HEK293T (cell line): ENCODE measurements at regions not wholly inside any gene's neighbourhood (a gene's known extent, or its start where the extent isn't known, plus 50 kb on each side); places are given as distances from the start of the nearest gene placed in this dataset.
"Not testable (repeated sequence)": the region's sequence is repeated elsewhere in the genome, so short reads cannot be mapped to it uniquely, and the experiment has no call there.

Experiments
- CTCF ChIA-PET: fragments of 350-600 bp; formaldehyde crosslinking; extraction: SDS; loops from one replicate; lab custom pipeline; 2021; ENCODE audit warnings: antibody characterized with exemption, inconsistent platforms; lab: Yijun Ruan, JAX
- POLR2A ChIA-PET: fragments of 350-600 bp; formaldehyde crosslinking; extraction: SDS; loops from one replicate; lab custom pipeline; 2020; ENCODE audit warnings: antibody characterized with exemption, inconsistent platforms; lab: Yijun Ruan, JAX
- DNase-seq: peaks from one replicate; pipeline ENCODE4 v3.0.0; 2012; ENCODE audit warnings: mixed read lengths; ENCODE audit errors: extremely low spot score
- ARNT ChIP-seq: fragments of 450-650 bp; IDR thresholded peaks from 2 replicates; pipeline ENCODE4 v1.6.1; 2017; ENCODE audit warnings: mild to moderate bottlenecking
- BHLHE40 ChIP-seq: fragments of 450-650 bp; IDR thresholded peaks from 2 replicates; pipeline ENCODE4 v1.6.1; 2016; ENCODE audit warnings: mild to moderate bottlenecking, moderate library complexity, borderline replicate concordance
- CTBP1 ChIP-seq: fragments of 450-650 bp; IDR thresholded peaks from 2 replicates; pipeline ENCODE4 v1.6.1; 2016; ENCODE audit warnings: borderline replicate concordance
- ELF4 ChIP-seq: fragments of 450-650 bp; IDR thresholded peaks from 2 replicates; pipeline ENCODE4 v1.6.1; 2017; ENCODE audit warnings: antibody characterized with exemption
- FOXA1 ChIP-seq: fragments of 450-650 bp; IDR thresholded peaks from 2 replicates; pipeline ENCODE4 v1.6.1; 2016; ENCODE audit warnings: mild to moderate bottlenecking
- FOXK2 ChIP-seq: fragments of 450-650 bp; IDR thresholded peaks from 2 replicates; pipeline ENCODE4 v1.6.1; 2016; ENCODE audit warnings: mild to moderate bottlenecking
- FOXM1 ChIP-seq: fragments of 450-650 bp; IDR thresholded peaks from 2 replicates; pipeline ENCODE4 v1.6.1; 2017; ENCODE audit warnings: mild to moderate bottlenecking, borderline replicate concordance
- HDGF ChIP-seq: fragments of 450-650 bp; IDR thresholded peaks from 2 replicates; pipeline ENCODE4 v1.6.1; 2017; ENCODE audit warnings: antibody characterized with exemption, borderline replicate concordance
- L3MBTL2 ChIP-seq: fragments of 450-650 bp; conservative IDR thresholded peaks from 2 replicates; pipeline ENCODE4 v1.6.1; 2016; ENCODE audit warnings: mild to moderate bottlenecking
- LEF1 ChIP-seq: fragments of 450-650 bp; IDR thresholded peaks from 2 replicates; pipeline ENCODE4 v1.6.1; 2017; ENCODE audit warnings: mild to moderate bottlenecking, borderline replicate concordance
- NFRKB ChIP-seq: fragments of 450-650 bp; IDR thresholded peaks from 2 replicates; pipeline ENCODE4 v1.6.1; 2016; ENCODE audit warnings: mild to moderate bottlenecking, moderate library complexity
- SP1 ChIP-seq: fragments of 450-650 bp; IDR thresholded peaks from 2 replicates; pipeline ENCODE4 v1.6.1; 2017
- SUZ12 ChIP-seq: fragments of 450-650 bp; IDR thresholded peaks from 2 replicates; pipeline ENCODE4 v1.6.1; 2016; ENCODE audit warnings: mild to moderate bottlenecking
- TARDBP ChIP-seq: fragments of 450-650 bp; IDR thresholded peaks from 2 replicates; pipeline ENCODE4 v1.6.1; 2016
- ZNF384 ChIP-seq: fragments of 450-650 bp; IDR thresholded peaks from 2 replicates; pipeline ENCODE4 v1.6.1; 2016
- TF ChIP-seq, protein P1 (sequence below): fragments of 450-650 bp; IDR thresholded peaks from 2 replicates; pipeline ENCODE4 v1.6.1; 2016

DNA sequence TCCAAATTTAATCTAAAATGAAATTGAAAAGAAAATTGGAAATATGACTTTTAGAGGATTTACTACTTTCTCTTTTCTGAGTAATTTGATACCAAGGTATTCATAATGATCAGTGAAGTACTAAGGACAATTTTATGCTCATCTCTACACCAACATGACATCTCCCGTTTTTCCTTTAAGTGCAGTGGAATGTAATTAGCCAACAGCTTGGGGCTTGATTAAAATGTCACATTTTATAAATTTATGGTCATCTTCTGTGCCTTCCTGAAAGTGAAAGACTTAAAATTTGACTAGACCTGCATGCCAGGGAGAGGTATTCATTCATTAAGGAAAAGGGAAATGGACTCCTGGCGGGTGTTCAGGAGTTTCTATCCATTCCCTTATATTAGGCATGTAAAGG, 228.2 kb upstream of the CNTN3 start:
- POLR2A ChIA-PET = no interaction called here
- CTCF ChIA-PET = no interaction called here
- TF ChIP-seq HDGF (no peak), NFRKB (no peak), FOXM1 (no peak), ZNF384 (no peak), FOXK2 (no peak), TARDBP (no peak), CTBP1 (no peak), L3MBTL2 (no peak)
- TF ChIP-seq, protein P1, sequence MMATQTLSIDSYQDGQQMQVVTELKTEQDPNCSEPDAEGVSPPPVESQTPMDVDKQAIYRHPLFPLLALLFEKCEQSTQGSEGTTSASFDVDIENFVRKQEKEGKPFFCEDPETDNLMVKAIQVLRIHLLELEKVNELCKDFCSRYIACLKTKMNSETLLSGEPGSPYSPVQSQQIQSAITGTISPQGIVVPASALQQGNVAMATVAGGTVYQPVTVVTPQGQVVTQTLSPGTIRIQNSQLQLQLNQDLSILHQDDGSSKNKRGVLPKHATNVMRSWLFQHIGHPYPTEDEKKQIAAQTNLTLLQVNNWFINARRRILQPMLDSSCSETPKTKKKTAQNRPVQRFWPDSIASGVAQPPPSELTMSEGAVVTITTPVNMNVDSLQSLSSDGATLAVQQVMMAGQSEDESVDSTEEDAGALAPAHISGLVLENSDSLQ = no peak
- DNase-seq = no peak

DNA sequence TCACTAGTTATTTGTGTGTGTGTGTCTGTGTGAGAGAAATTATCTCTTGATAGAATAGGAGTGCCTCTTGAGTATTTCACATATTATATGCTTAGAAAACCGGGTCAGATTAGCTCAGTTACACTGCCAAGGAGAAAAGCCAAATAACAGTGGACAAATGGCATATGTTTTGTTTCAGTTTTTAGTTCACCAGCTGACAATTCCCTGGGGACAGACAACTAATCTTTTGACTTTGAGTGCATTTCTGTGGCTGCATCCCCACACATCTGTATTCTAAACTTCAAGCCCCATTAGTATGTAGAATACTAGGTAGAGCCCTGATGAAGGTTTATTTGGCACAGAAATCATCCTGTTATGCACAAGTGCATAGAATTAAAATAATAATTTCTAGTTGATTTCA, 227.7 kb upstream of the CNTN3 start:
- CTCF ChIA-PET = no interaction called here
- POLR2A ChIA-PET = no interaction called here
- no peak for DNase-seq
- TF ChIP-seq FOXA1 (no peak), CTBP1 (no peak), FOXK2 (no peak), L3MBTL2 (no peak), ELF4 (no peak), SUZ12 (no peak), LEF1 (no peak), ZNF384 (no peak), NFRKB (no peak), FOXM1 (no peak), HDGF (no peak), TARDBP (no peak), BHLHE40 (no peak), SP1 (no peak)

DNA sequence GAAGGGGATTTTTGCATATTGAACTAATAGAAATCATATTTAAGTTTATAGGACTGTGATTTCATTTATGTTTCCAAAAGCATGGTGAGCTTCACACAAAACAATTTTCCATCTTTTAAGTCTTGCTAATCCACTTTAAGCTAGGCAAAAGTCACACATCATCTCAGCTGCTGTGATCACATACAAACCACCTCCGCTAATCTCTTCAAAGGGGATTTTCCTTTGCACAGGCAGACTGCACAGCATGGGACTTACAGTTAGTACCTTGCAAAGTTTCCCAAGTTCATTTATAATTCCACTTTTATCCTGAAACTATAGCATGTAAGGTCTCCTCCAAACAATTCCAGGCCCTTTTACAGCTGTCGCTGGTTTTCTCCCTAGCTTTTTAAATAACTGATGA, 225.1 kb upstream of the CNTN3 start:
- no peak for TF ChIP-seq FOXM1
- no peak for TF ChIP-seq SP1
- no peak for TF ChIP-seq ARNT
- TF ChIP-seq CTBP1 = no peak
- TF ChIP-seq SUZ12 = no peak
- no peak for TF ChIP-seq ZNF384
- TF ChIP-seq NFRKB = no peak
- TF ChIP-seq L3MBTL2 = no peak
- TF ChIP-seq BHLHE40 = no peak
- TF ChIP-seq, protein P1 = no peak
- POLR2A ChIA-PET = no interaction called here
- no peak for DNase-seq
- CTCF ChIA-PET = no interaction called here

DNA sequence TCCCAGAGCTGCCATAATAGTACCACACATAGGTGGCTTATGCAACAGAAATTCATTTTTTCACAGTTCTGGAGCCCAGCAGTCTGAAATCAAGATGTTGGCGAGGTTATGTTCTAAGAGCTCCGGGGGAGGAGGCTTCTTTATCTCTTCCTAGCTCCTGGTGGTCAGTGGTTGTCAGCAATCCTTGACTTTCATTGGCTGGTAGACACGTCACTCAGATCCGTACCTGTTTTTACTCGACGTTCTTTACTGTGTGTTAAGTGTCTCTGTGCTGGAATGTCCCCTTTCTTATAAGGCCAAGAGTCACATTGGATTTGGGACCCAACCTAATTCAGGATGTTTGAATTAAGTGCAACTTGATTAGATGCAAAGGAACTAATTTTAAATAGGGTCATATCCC, 218.5 kb upstream of the CNTN3 start:
- no peak for TF ChIP-seq SUZ12
- TF ChIP-seq, protein P1 = peak; percentile 87
- no peak for DNase-seq
- ChIA-PET CTCF (no interaction called here), POLR2A (no interaction called here)

DNA sequence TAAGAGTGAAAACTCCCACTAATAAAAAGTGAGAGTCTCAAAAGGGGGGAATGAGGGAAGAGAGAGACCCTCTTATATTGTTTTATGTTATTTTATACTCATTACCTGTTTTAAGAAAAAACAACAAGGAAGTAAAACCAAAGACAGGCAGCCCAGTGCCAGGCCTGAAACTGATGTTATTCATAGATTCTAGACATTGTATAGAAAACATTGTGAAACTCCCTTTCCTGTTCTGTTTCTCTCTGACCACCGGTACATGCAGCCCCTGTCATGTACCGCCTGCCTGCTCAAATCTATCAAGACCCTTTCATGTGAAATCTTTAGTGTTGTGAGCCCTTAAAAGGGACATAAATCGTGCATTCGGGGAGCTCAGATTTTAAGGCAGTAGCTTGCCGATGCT, 216.4 kb upstream of the CNTN3 start:
- POLR2A ChIA-PET, CTCF ChIA-PET, DNase-seq: not testable (repeated sequence)

DNA sequence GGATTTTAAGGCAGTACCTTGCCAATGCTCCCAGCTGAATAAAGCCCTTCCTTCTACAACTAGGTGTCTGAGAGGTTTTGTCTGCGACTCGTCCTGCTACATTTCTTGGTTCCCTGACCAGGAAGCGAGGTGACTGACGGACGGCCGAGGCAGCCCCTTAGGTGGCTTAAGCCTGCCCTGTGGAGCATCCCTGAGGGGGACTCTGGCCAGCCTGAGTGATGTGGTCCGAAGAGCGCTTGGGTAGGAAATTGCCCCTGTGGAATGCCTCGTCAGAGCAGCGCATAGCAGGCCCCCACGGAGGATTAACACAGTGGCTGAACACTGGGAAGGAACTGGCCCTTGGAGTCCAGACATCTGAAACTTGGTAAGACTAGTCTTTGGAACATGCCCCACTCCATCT, 210.9 kb upstream of the CNTN3 start:
- POLR2A ChIA-PET, CTCF ChIA-PET, DNase-seq: not testable (repeated sequence)

DNA sequence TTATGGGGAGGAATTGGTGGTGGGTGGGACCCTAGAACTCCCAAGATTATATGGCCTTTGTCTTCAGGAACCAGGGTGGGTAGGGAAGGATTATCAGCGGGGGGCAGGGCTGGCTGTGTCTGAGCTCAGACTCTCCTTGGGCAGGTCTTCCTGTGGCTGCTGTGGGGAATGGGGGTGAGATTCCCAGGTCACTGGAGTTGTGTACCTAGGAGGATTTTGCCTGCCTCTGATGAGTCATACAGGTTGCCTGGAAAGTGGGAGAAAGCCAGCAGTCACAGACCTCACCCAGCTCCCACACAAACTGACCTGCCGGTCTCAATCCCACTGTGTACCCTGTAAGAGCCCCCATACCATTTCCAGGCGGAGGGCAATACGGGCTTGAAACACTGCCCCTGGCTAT, 209.9 kb upstream of the CNTN3 start:
- ChIA-PET CTCF (no interaction called here), POLR2A (no interaction called here)
- no peak for DNase-seq
- no peak for TF ChIP-seq SP1
- no peak for TF ChIP-seq HDGF
- TF ChIP-seq, protein P1 = no peak
- no peak for TF ChIP-seq BHLHE40
- no peak for TF ChIP-seq SUZ12
- no peak for TF ChIP-seq ZNF384
- TF ChIP-seq FOXM1 = no peak
- no peak for TF ChIP-seq FOXA1
- TF ChIP-seq NFRKB = no peak
- TF ChIP-seq TARDBP = no peak
- no peak for TF ChIP-seq ARNT
